Stimulated activated CD8-positive, alpha-beta memory T cell treated with anti-CD3 and anti-CD28 coated beads, Interleukin-2, amount 100 ng/mL, for 48 hours (primary cell): ENCODE measurements at regions not wholly inside any gene's neighbourhood (a gene's known extent, or its start where the extent isn't known, plus 50 kb on each side); places are given as distances from the start of the nearest gene placed in this dataset.

Source experiments
- DNase-seq, 2 donors: peaks; one replicate each; pipeline ENCODE4 v3.0.0-alpha.2; 2020; ENCODE audit warnings: low read depth in 2 of 2

GRCh38 chr12:5230156-5230555 lies 186.5 kb downstream of the KCNA5 start:
- DNase-seq, result no peak

GRCh38 chr12:5230861-5231260 lies 187.2 kb downstream of the KCNA5 start:
- DNase-seq, result no peak

GRCh38 chr12:5232291-5232690 lies 188.6 kb downstream of the KCNA5 start:
- DNase-seq, result no peak

- no peak for DNase-seq
These were observed 189.3 kb downstream of the KCNA5 start for GRCh38 chr12:5232826-5233500.

- DNase-seq, result no peak
These were observed 192.5 kb downstream of the KCNA5 start for GRCh38 chr12:5236022-5236640.

GRCh38 chr12:5242440-5242839 lies 189.5 kb upstream of the NTF3 start:
- no peak for DNase-seq

- DNase-seq, result no peak
These were observed 188.9 kb upstream of the NTF3 start for GRCh38 chr12:5243014-5243413.

GRCh38 chr12:5244513-5244972 lies 187.4 kb upstream of the NTF3 start:
- no peak for DNase-seq

GRCh38 chr12:5246196-5246595 lies 185.7 kb upstream of the NTF3 start:
- DNase-seq, result no peak

GRCh38 chr12:5247144-5247543 lies 184.8 kb upstream of the NTF3 start:
- DNase-seq, result no peak

- no peak for DNase-seq
These were observed 183.7 kb upstream of the NTF3 start for GRCh38 chr12:5248230-5248629.

- no peak for DNase-seq
These were observed 182.8 kb upstream of the NTF3 start for GRCh38 chr12:5248999-5249526.

GRCh38 chr12:5251092-5251491 lies 180.8 kb upstream of the NTF3 start:
- no peak for DNase-seq

- DNase-seq, result no peak
These were observed 180.1 kb upstream of the NTF3 start for GRCh38 chr12:5251786-5252185.

- no peak for DNase-seq
These were observed 177.2 kb upstream of the NTF3 start for GRCh38 chr12:5254703-5255102.

- DNase-seq, result no peak
These were observed 174.0 kb upstream of the NTF3 start for GRCh38 chr12:5257763-5258495.

- no peak for DNase-seq
These were observed 173.4 kb upstream of the NTF3 start for GRCh38 chr12:5258498-5258897.

GRCh38 chr12:5258926-5259325 lies 173.0 kb upstream of the NTF3 start:
- no peak for DNase-seq

- no peak for DNase-seq
These were observed 172.4 kb upstream of the NTF3 start for GRCh38 chr12:5259523-5259922.

- DNase-seq, result no peak
These were observed 171.8 kb upstream of the NTF3 start for GRCh38 chr12:5260086-5260485.

GRCh38 chr12:5260591-5261086 lies 171.3 kb upstream of the NTF3 start:
- DNase-seq, result no peak

GRCh38 chr12:5262450-5262849 lies 169.5 kb upstream of the NTF3 start:
- DNase-seq, result no peak

- DNase-seq, result no peak
These were observed 169.0 kb upstream of the NTF3 start for GRCh38 chr12:5262885-5263284.
